Mesenchymal stem cell (in vitro differentiated cells and primary cell): ENCODE measurements at regions not wholly inside any gene's neighbourhood (a gene's known extent, or its start where the extent isn't known, plus 50 kb on each side); places are given as distances from the start of the nearest gene placed in this dataset.

Experiments
- DNase-seq: peaks from one replicate; pipeline ENCODE4 v3.0.0-alpha.2; 2013
- H2AFZ ChIP-seq: one replicate; pipeline ENCODE4 v1.6.1; 2013; ENCODE audit warnings: low read depth, mild to moderate bottlenecking, control low read depth, inconsistent platforms, low read length, moderate library complexity
- H2AK5ac ChIP-seq: 2 replicates; pipeline ENCODE4 v1.6.1; 2013; ENCODE audit warnings: low read length, moderate library complexity, mild to moderate bottlenecking, inconsistent platforms; ENCODE audit not compliant: severe bottlenecking
- H2BK120ac ChIP-seq: one replicate; pipeline ENCODE4 v1.6.1; 2013; ENCODE audit warnings: low read depth, mild to moderate bottlenecking, inconsistent platforms, low read length, moderate library complexity
- H2BK12ac ChIP-seq, 2 experiments: one replicate each; pipeline ENCODE4 v1.6.1; 2013; ENCODE audit warnings: inconsistent platforms in 2 of 2, low read length in 2 of 2, mild to moderate bottlenecking in 2 of 2, moderate library complexity in 2 of 2, control low read depth in 1 of 2
- H2BK15ac ChIP-seq: one replicate; pipeline ENCODE4 v1.6.1; 2013; ENCODE audit warnings: mild to moderate bottlenecking, low read depth, inconsistent platforms; ENCODE audit not compliant: poor library complexity, severe bottlenecking
- H2BK5ac ChIP-seq: 2 replicates; pipeline ENCODE4 v1.6.1; 2013; ENCODE audit warnings: low read depth, mild to moderate bottlenecking, low read length, control low read depth, inconsistent platforms; ENCODE audit not compliant: poor library complexity, severe bottlenecking
- H3K14ac ChIP-seq, 2 experiments: one replicate each; pipeline ENCODE4 v1.6.1; 2013; ENCODE audit warnings: inconsistent platforms in 2 of 2, low read length in 2 of 2, control low read depth in 1 of 2, mild to moderate bottlenecking in 1 of 2, moderate library complexity in 1 of 2
- H3K18ac ChIP-seq, 2 experiments: one replicate each; pipeline ENCODE4 v1.6.1; 2013; ENCODE audit warnings: inconsistent platforms in 2 of 2, low read length in 2 of 2, control low read depth in 1 of 2, low read depth in 1 of 2, mild to moderate bottlenecking in 1 of 2
- H3K23ac ChIP-seq, 2 experiments: one replicate each; pipeline ENCODE4 v1.6.1; 2013; ENCODE audit warnings: inconsistent platforms in 2 of 2, low read length in 2 of 2, mild to moderate bottlenecking in 2 of 2, moderate library complexity in 2 of 2, control low read depth in 1 of 2
- H3K27ac ChIP-seq: 2 replicates; pipeline ENCODE4 v1.5.1; 2013; ENCODE audit warnings: mild to moderate bottlenecking, moderate library complexity, low read length, control low read depth, inconsistent platforms; ENCODE audit not compliant: poor library complexity, severe bottlenecking
- H3K27me3 ChIP-seq, 2 experiments: 2 replicates each; pipeline versions ENCODE4 v1.6.1 to v1.7.0; 2013; ENCODE audit warnings: low read length in 2 of 2, mild to moderate bottlenecking in 2 of 2, moderate library complexity in 2 of 2, control low read depth in 1 of 2, inconsistent platforms in 1 of 2; ENCODE audit not compliant: control insufficient read depth in 1 of 2, insufficient read depth in 1 of 2
- H3K36me3 ChIP-seq, 2 experiments: 2 replicates each; pipeline versions ENCODE4 v1.6.1 to v1.7.0; 2013; ENCODE audit warnings: low read length in 2 of 2, control low read depth in 1 of 2, inconsistent platforms in 1 of 2, low read depth in 1 of 2, mild to moderate bottlenecking in 1 of 2; ENCODE audit not compliant: insufficient read depth in 2 of 2, control insufficient read depth in 1 of 2
- H3K4ac ChIP-seq, 2 experiments: one replicate each; pipeline ENCODE4 v1.6.1; 2013; ENCODE audit warnings: inconsistent platforms in 2 of 2, low read length in 2 of 2, mild to moderate bottlenecking in 2 of 2, moderate library complexity in 2 of 2, control low read depth in 1 of 2, low read depth in 1 of 2
- H3K4me1 ChIP-seq: 2 replicates; pipeline ENCODE4 v1.6.1; 2013; ENCODE audit warnings: low read depth, low read length, control low read depth; ENCODE audit not compliant: control insufficient read depth, insufficient read depth
- H3K4me2 ChIP-seq: 2 replicates; pipeline ENCODE4 v1.6.1; 2013; ENCODE audit warnings: low read length, mild to moderate bottlenecking, inconsistent platforms; ENCODE audit not compliant: poor library complexity, severe bottlenecking
- H3K4me3 ChIP-seq, 2 experiments: 2 replicates each; pipeline versions ENCODE4 v1.5.1 to v1.7.0; 2013; ENCODE audit warnings: low read length in 2 of 2, mild to moderate bottlenecking in 2 of 2, control low read depth in 1 of 2, low read depth in 1 of 2; ENCODE audit not compliant: insufficient read depth in 1 of 2
- H3K79me1 ChIP-seq: replicated peaks from 2 replicates; pipeline ENCODE4 v1.6.1; 2013; ENCODE audit warnings: mild to moderate bottlenecking, control low read depth, low read length, inconsistent platforms; ENCODE audit not compliant: poor library complexity, severe bottlenecking
- H3K9ac ChIP-seq: 2 replicates; pipeline ENCODE4 v1.7.0; 2013; ENCODE audit warnings: mild to moderate bottlenecking, low read length, moderate library complexity
- H3K9me3 ChIP-seq: 2 replicates; pipeline ENCODE4 v1.7.0; 2013; ENCODE audit warnings: mild to moderate bottlenecking, low read length; ENCODE audit not compliant: control insufficient read depth
- H4K8ac ChIP-seq: one replicate; pipeline ENCODE4 v1.6.1; 2013; ENCODE audit warnings: inconsistent platforms, mild to moderate bottlenecking, low read length, moderate library complexity
- H4K91ac ChIP-seq: one replicate; pipeline ENCODE4 v1.6.1; 2013; ENCODE audit warnings: mild to moderate bottlenecking, low read length, inconsistent platforms
- WGBS: methylation state at CpG from one replicate; pipeline ENCODE4 v1.1.7; 2013; ENCODE audit warnings: mixed read lengths; 5-methylcytosine and 5-hydroxymethylcytosine counted together

GRCh38 chr4:3847211-3847940 is 81.2 kb downstream of the ADRA2C start:
- DNase-seq, result no peak
- WGBS, result 88% methylated on average over 10 of the region's 11 CpGs
- H3K9ac ChIP-seq, result no peak overlapping the region
- H3K4ac ChIP-seq, result no peak overlapping the region
- no peak overlapping the region for H3K23ac ChIP-seq
- H3K4me1 ChIP-seq, result no peaks in the 10 kb centered on the region
- H3K18ac ChIP-seq, result no peak overlapping the region
- no peak overlapping the region for H2BK15ac ChIP-seq
- no peak overlapping the region for H2BK120ac ChIP-seq
- H3K27ac ChIP-seq, result no peak overlapping the region
- no peak overlapping the region for H3K4me2 ChIP-seq
- H3K14ac ChIP-seq, result no peak overlapping the region
- H2AK5ac ChIP-seq, result no peak overlapping the region
- H3K4me3 ChIP-seq, result no peak overlapping the region
- H3K36me3 ChIP-seq, result no peaks in the 10 kb centered on the region
- H4K91ac ChIP-seq, result peak overlapping the region; percentile 78
- no peaks in the 10 kb centered on the region for H3K79me1 ChIP-seq
- H3K9me3 ChIP-seq, result peaks cover 25% of the 10 kb centered on the region
- no peak overlapping the region for H4K8ac ChIP-seq
- no peak overlapping the region for H2AFZ ChIP-seq
- no peak overlapping the region for H2BK5ac ChIP-seq
- peaks cover 15 to 75% of the 10 kb centered on the region in 2 experiments for H3K27me3 ChIP-seq
- no peak overlapping the region for H2BK12ac ChIP-seq

- Histone ChIP-seq H3K23ac (no peak overlapping the region), H2AFZ (no peak overlapping the region), H4K8ac (no peak overlapping the region), H3K4ac (no peak overlapping the region), H3K9ac (no peak overlapping the region), H3K27ac (no peak overlapping the region), H3K4me2 (no peak overlapping the region), H3K4me1 (no peaks in the 10 kb centered on the region), H2BK120ac (no peak overlapping the region), H4K91ac (no peak overlapping the region), H3K14ac (no peak overlapping the region), H2AK5ac (no peak overlapping the region), H3K18ac (no peak overlapping the region), H2BK5ac (no peak overlapping the region), H2BK15ac (no peak overlapping the region), H3K36me3 (no peaks in the 10 kb centered on the region), H3K27me3 (peaks cover 10 to 73% of the 10 kb centered on the region in 2 experiments), H2BK12ac (no peak overlapping the region), H3K4me3 (no peak overlapping the region), H3K9me3 (peaks cover 23% of the 10 kb centered on the region), H3K79me1 (no peaks in the 10 kb centered on the region)
- 98% methylated on average over 5 of the region's 5 CpGs for WGBS
- no peak for DNase-seq
These were observed 82.1 kb downstream of the ADRA2C start for GRCh38 chr4:3848323-3848722.

GRCh38 chr4:3849140-3849539 is 83.0 kb downstream of the ADRA2C start:
- Histone ChIP-seq H3K23ac (no peak overlapping the region), H3K4me3 (no peak overlapping the region), H3K9me3 (peaks cover 23% of the 10 kb centered on the region), H3K79me1 (no peaks in the 10 kb centered on the region), H2AK5ac (no peak overlapping the region), H3K27me3 (peaks cover 4 to 73% of the 10 kb centered on the region in 2 experiments), H3K4me2 (no peak overlapping the region), H3K14ac (no peak overlapping the region), H3K18ac (no peak overlapping the region), H2BK5ac (no peak overlapping the region), H2BK12ac (no peak overlapping the region), H3K27ac (no peak overlapping the region), H2AFZ (no peak overlapping the region), H3K36me3 (no peaks in the 10 kb centered on the region), H4K8ac (no peak overlapping the region), H2BK120ac (no peak overlapping the region), H3K9ac (no peak overlapping the region), H2BK15ac (no peak overlapping the region), H3K4me1 (no peaks in the 10 kb centered on the region), H4K91ac (no peak overlapping the region), H3K4ac (no peak overlapping the region)
- no peak for DNase-seq

- WGBS, result 80% methylated on average over 1 of the region's 1 CpG
- no peaks in the 10 kb centered on the region for H3K4me1 ChIP-seq
- H2BK5ac ChIP-seq, result no peak overlapping the region
- H3K79me1 ChIP-seq, result no peaks in the 10 kb centered on the region
- H2BK15ac ChIP-seq, result no peak overlapping the region
- H2BK12ac ChIP-seq, result no peak overlapping the region
- H3K9me3 ChIP-seq, result peaks cover 23% of the 10 kb centered on the region
- no peak overlapping the region for H3K18ac ChIP-seq
- H4K8ac ChIP-seq, result no peak overlapping the region
- H2AFZ ChIP-seq, result no peak overlapping the region
- no peak for DNase-seq
- no peak overlapping the region for H4K91ac ChIP-seq
- peaks cover 11 to 75% of the 10 kb centered on the region in 2 experiments for H3K27me3 ChIP-seq
- H3K23ac ChIP-seq, result no peak overlapping the region
- no peak overlapping the region for H3K14ac ChIP-seq
- H3K36me3 ChIP-seq, result no peaks in the 10 kb centered on the region
- H3K4me2 ChIP-seq, result no peak overlapping the region
- no peak overlapping the region for H3K27ac ChIP-seq
- H2BK120ac ChIP-seq, result no peak overlapping the region
- no peak overlapping the region for H3K4ac ChIP-seq
- no peak overlapping the region for H3K9ac ChIP-seq
- H2AK5ac ChIP-seq, result no peak overlapping the region
- no peak overlapping the region for H3K4me3 ChIP-seq
These were observed 83.9 kb downstream of the ADRA2C start for GRCh38 chr4:3850128-3850527.
